ENCODE measurements at regions not wholly inside any gene's neighbourhood (a gene's known extent, or its start where the extent isn't known, plus 50 kb on each side); places are given as distances from the start of the nearest gene placed in this dataset.
"Not testable (repeated sequence)": the region's sequence is repeated elsewhere in the genome, so short reads cannot be mapped to it uniquely, and the experiment has no call there.

DNA sequence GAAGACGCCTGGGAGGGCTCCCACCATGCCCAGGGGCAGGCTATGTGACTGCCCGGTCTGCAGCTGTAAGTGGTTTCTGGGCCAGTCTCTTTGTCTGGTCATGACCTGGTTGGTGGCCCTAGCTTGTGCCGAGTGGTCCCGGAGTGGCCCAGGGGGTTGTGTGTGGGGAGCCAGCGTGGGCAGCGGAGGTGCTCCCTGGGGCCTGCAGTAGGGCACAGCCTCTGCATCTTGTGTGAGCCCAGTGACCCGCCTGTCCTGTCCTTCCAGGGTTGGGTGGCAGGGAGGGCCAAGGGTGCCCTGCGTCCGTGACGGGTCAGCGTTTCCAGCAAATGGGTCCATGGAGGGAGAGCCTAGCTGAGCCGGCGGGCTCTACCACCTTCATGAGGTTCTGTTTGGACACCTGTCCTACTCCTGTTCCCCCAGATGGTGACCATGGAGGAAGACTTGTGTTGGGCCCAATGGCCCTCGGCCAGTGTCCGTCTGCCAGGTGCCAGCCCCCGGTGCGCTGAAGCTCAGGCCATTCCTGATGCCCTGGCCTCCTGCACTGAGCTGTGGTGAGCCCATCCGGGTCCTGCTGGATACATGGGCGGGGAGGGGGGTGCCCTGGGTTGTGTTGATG is 215.4 kb downstream of the SNRPN start:
- DNase-seq (ENCODE audit: low spot score): no peak

DNA sequence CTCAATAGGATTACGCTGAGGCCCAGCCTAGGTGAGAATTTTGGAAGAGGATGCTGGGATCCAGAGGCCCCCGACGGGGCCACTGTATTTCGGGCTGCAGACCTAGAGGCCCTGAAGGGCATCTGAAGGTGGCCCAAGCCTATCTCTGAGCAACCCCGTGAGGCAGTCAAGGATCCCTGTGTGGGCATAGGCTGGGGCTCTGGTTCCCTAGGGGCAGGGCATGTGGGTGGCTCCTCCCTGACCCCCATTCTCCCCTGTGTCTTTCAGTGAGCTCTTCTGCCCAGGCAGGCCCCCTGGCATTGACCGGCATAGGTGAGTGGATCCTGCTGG is 216.0 kb downstream of the SNRPN start:
- DNase-seq (ENCODE audit: low spot score): no peak

DNA sequence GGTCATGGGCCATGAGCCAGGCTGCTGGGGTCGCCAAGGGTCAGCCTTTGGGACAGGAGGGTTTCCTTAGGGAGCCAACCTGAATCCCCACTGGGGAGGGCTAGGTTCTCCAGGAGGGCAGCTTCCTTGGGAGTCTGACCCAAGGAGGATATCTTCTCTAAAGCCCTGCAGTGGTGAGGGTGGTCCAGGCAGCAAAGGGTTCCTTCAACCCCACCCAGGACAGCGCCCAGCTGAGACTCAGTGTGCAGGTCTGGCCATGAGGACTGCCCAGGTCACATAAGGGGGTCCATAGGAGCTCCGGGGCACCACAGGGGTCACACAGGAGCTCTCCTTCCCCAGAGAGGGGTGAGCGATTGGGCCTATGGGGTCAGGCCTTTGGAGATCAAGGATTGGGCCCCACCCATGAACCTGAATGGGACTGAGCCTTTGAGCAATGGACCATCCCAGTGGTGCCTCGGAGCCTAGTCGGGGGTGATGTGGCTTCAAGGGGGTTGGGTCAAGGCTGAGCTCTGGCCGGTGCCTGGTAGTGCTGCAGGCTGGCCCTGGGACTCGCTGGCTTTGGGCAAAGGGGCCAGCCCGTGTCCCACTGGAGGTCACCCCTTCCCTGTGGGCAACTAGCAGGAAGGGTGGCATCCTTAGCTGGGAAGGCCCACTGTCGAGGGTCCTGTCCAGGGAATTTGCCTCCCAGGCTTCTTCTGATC is 216.5 kb downstream of the SNRPN start:
- DNase-seq (ENCODE audit: low spot score): no peak

DNA sequence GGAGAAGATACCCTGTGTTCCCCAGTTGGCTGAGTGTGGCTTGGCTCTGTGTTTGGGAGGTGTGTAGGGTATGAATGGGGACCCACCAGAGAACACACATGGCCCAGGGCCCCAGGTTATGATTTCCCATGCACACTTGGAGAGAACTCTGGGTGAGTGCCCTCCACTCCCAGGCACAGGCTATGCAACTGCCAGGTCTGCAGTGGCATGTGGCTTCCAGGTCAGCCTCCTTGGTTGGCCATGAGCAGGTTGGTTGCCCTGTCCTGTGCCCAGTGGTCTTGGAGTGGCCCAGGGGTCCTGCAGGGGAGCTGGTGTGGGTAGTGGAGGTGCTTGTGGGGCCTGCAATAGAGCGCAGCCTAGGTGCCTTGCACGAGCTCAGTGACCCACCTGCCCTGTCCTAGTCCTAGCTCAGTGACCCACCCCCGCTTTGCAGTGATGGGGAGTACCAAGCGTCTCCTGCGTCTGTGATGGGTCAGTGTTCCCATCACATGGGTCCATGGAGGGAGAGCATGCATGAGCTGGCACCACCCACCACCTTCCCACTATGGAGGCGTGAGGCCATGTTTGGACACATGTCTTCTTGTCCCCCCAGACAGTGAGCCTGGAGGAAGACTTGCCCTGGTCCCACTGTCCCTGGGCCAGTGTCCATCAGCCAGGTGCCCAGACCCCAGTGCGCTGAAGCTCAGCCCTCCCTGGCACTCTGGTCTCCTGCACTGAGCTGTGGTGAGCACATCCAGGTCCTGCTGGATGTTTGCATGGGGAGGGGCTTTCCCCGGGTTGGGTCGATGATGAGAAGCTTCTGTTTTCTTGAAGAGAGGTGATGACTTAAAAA is 217.3 kb downstream of the SNRPN start:
- no peak for DNase-seq (ENCODE audit: low spot score)

DNA sequence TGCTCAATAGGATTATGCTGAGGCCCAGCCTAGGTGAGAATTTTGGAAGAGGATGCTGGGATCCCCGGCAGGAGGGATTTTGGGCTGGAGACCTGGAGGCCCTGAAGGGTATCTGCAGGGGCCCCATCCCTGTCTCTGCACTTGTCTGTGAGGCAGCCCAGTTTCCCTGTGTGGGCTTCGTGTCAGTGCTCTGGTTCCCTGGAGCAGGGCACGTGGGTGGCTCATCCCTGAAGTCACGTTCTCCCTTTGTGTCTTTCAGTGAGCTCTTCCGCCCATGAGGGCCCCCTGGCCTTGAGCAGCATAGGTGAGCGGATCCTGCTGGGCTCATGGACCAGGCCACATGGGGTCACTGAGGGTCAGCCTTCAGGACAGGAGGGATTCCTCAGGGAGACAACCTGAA is 217.9 kb downstream of the SNRPN start:
- no peak for DNase-seq (ENCODE audit: low spot score)

DNA sequence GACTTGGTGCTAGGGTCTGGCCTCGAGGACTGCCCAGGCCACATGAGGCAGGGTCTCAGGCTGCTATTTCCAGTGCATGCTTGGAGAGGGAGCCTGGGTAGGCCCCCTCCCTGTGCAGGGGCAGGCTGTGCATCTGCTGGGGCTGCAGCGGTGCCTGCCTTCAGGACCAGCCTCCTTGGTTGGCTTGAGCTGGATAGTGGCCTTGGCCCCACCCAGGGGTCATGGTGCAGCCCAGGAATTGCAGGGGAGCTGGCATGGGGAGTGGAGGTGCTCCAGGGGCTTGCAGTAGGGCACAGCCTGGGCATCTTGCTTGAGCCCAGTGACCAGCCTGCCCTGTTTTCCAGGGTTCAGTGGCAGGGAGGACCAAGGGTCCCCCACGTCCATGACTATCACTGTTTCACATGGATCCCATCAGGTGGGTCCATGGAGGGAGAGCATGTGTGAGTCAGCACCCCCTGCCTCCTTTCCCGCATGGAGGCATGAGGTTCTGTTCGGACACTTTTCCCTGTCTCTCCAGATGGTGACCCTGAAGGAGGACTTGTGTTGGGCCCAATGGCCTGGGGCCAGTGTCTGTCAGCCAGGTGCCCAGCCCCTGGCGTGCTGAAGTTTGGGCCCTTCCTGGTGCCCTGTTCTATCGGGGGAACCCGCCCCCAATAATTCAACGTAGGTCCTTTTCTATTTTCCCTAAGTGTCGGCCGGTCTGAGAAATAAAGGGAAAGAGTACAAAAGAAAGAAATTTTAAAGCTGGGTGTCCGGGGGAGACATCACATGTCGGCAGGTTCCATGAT is 218.6 kb downstream of the SNRPN start:
- DNase-seq (ENCODE audit: low spot score): no peak

DNA sequence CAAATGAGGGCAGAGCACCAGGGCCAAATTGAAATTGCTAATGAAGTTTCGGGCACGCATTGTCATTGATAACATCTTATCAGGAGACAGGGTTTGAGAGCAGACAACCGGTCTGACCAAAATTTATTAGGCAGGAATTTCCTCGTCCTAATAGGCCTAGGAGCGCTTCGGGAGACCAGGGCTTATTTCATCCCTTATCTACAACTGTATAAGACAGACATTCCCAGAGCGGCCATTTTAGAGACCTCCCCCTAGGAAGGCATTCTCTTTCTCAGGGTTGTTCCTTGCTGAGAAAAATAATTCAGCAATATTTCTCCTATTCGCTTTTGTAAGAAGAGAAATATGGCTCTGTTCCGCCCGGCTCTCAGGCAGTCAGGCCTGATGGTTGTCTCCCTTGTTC is 219.4 kb downstream of the SNRPN start:
- not testable (repeated sequence) for DNase-seq (ENCODE audit: low spot score)

DNA sequence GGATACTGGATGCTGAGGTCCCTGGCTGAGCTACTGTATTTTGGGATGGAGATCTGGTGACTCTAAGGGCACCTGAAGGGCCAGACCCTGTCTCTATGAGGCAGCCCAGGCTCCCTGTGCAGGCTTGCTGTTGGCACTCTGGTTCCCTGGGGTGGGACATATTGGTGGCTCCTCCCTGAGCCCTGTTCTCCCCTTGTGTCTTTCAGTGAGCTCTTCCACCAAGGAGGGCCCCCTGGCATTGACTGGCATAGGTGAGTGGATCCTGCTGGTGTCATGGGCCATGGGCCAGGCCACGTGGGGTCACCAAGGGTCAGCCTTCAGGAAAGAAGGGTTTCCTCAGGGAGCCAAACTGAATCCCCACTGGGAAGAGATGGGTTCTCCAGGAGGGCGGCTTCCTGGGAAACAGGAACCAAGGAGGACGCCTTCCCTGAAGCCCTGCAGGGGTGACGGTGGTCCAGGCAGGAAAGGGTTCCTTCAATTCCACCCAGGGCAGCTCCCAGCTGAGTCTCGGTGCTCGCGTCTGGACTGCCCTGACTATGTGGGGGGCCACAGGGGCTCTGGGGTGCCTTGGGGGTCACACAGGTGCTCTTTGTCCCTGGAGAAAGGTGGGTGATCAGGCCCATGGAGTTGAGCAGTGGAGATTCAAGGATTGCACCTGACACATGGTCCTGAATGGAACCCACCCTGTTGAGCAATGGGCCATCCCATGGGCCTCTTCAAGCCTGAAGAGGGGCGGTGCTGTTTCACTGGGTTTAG is 220.4 kb downstream of the SNRPN start:
- DNase-seq (ENCODE audit: low spot score): no peak

DNA sequence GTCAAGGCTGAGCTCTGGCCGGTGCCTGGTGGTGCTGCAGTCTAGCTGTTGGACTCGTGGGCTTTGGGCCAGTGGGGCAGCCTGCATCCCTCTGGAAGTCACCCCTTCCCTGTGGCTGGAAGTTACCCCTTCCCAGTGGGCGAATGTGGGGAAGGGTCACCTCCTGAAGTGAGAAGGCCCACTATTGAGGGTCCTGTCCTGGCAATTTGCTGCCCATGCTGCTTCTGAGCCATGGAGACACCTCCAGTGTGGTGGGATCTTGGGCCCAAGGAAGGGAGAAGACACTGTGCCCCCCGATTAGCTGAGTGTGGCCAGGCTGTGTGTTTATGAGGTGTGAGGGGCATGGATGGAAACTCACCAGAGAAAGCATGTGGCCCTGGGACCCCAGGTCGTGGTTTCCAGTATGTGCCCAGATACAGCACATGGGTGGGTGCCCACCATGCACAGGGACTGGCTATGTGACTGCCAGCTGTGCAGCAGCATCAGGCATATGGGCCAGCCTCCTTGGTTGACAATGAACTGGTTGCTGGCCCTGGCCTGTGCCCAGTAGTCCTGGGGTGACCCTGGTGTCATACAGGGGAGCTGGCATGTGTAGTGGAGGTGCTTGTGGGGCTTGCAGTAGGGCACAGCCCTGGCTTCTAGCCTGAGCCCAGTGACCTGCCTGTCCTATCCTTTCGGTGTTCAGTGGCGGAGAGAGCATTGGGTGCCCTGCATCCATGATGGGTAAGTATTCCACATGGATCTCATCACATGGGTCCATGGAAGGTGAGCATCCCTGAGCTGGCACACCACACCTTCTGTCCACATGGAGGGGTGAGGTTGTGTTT is 221.2 kb downstream of the SNRPN start:
- no peak for DNase-seq (ENCODE audit: low spot score)

DNA sequence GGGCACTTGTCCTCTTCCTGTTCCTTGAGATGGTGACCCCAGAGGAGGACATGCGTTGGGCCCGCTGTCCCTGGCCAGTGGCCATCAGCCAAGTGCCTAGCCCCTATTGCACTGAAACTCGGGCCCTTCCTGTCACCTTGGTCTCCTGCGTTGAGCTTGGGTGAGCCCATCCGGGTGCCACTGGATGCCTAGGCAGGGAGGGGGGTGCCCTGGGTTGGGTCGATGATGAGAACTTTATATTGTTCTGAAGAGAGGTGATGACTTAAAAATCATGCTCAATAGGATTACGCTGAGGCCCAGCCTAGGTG is 221.8 kb downstream of the SNRPN start:
- no peak for DNase-seq (ENCODE audit: low spot score)

DNA sequence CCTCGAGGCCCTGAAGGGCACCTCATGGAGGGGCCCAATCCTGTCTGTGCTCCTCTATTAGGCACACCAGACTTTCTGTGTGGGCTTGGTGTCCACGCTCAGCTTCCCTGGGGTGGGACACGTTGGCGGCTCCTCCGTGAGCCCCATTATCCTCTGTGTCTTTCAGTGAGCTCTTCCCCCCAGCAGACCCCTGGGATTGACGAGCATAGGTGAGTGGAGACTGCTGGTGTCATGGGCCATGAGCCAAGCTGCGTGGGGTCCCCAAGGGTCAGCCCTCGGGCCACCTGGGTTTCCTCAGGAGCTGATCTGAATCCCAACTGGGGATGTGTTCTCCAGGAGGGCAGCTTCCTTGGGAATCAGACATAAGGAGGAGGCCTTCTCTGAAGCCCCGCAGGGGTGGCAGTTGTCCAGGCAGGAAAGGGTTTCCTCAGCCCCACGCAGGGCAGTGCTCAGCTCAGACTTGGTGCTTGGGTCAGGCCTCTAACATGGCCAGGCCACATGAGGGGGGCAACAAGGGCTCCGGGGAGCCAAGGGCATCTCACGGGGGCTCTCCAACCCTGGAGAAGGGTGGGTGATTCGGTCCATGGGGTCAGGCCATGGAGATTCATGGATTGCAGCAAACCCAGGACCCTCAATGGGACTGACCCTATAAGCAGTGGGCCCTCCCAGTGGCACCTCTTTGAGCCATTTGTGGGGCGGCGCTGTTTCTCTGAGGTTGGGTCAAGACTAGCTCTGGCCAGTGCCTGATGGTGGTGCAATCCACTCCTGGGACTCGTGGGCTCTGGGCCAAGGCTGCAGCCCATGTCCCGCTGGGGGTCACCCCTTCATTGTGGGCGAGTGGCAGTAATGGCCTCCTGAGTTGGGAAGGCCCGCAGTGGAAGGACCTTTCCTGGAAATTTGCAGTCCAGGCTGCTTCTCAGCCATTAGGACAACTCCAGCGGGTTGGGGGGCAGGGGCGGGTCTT is 222.5 kb downstream of the SNRPN start:
- DNase-seq (ENCODE audit: low spot score): no peak

DNA sequence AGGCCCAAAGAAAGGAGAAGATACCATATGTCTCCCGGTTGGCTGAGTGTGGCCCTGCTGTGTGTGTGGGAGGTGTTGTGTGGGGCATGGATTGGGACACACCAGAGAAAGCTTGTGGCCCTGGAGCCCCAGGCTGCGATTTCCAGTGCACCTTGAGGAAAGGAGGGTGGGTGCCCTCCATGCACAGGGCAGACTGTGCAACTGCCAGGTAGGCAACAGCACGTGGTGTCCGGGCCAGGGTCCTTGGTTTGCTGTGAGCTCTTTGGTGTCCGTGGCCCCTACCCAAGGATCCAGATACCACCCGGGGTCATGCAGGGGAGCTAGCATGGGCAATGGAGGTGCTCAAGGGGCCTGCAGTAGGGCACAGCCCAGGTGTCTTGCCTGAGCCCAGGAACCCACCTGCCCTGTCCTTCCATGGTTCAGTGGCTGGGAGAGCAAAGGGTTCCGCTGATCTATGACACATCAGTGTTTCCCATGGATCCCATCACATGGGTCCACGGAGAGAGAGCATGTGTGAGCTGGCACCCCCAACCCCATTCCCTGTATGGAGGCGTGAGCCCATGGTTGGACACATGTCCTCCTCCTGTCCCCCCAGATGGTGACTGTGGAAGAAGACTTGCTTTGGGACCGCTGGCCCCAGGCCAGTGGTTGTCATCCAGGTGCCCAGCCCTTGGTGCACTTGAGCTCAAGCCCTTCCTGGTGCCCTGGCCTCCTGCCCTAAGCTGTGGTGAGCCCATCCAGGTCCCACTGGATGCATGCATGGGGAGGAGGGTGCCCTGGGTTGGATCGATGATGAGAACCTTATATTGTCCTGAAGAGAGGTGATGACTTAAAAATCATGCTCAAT is 223.4 kb downstream of the SNRPN start:
- DNase-seq (ENCODE audit: low spot score): no peak

DNA sequence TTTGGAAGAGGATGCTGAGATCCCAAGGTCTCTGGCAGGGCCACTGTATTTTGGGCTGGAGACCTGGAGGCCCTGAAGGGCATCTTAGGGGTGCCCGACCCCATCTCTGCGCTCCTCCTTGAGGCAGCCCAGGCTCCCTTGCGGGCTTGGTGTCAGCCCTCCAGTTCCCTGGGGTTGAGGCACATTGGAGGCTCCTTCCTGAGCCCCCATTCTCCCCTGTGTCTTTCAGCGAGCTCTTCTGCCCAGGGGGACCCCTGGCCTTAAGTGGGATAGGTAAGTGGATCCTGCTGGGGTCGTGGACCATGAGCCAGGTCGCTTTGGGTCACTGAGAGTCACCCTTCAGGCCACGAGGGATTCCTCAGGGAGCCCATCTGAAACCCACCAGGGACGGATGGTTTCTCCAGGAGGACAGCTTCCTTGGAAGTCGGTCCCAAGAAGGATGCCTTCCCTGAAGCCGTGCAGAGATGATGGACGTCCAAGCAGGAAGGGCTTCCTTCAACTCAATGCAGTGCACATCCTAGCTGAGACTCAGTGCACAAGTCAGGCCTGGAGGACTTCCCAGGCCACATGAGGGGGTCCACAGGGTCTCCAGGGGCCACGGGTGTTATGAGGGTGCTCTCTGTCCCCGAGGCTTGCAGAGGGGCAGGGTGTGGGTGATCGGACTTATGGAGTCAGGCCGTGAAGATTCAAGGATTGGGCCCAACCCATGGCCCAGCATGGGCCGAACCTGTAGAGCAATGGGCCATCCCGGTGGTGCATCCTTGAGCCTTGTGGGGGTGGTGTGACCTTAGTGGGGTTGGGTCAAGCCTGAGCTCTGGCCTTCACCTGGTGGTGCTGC is 224.3 kb downstream of the SNRPN start:
- no peak for DNase-seq (ENCODE audit: low spot score)

DNA sequence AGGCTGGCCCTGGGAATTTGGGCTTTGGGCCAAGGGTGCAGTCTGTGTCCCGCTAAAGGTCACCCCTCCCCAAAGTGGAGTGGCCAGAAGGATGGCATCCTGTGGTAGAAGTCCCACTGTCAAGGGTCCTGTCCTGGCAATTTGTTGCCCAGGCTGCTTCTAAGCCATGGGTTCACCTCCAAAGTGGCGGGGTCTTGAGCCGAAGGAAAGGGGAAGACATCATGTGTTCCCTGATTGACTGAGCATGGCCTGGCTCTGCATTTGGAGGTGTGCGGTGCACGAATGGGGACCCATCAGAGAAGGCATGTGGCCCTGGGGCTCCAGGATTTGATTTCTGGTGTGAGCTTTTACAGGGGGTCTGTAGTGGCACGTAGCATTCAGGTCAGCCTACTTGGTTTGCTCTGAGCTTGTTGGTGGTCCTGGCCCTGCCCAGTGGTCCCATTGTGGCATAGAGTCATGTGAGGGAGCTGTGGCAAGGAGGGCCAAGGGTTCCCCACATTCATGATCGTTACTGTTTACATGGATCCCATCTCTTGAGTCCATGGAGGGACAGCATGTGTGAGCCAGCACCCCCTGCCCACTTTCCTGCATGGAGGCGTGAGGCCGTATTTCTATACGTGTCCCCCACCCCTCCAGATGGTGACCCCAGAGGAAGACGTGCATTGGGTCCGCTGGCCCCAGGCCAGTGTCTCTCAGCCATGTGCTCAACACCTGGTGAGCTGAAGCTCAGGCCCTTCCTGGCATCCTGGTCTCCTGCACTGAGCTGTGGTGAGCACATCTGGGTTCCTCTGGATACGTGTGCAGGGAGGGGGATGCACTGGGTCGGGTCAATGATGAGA is 225.1 kb downstream of the SNRPN start:
- DNase-seq (ENCODE audit: low spot score): no peak

DNA sequence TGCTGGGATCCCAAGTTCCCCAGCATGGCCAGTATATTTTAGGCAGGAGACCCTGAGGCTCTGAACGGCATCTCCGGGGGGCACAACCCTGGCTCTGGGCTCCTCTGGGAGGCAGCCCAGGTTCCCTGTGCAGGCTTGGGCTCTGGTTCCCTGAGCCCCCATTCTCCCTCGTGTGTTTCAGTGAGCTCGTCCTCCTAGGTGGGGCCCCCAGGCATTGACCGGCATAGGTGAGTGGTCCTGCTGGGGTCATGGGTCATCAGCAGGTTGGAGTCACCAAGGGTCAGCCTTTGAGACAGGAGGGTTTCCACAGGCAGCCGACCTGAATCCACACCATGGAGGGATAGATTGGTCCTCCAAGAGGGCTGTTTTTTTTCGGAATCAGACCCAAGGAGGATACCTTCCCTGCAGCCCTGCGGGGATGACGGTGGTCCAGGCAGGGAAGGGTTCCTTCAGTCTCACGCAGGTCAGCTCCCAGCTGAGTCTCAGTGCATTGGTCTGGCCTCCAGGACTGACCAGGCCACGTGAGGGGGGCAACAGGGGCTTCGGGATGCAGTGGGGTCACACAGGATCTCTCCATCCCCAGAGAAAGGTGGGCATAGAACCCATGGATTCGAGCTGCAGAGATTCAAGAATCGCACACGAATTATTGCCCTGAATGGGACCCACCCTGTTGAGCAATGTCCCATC is 226.0 kb downstream of the SNRPN start:
- DNase-seq (ENCODE audit: low spot score): no peak

DNA sequence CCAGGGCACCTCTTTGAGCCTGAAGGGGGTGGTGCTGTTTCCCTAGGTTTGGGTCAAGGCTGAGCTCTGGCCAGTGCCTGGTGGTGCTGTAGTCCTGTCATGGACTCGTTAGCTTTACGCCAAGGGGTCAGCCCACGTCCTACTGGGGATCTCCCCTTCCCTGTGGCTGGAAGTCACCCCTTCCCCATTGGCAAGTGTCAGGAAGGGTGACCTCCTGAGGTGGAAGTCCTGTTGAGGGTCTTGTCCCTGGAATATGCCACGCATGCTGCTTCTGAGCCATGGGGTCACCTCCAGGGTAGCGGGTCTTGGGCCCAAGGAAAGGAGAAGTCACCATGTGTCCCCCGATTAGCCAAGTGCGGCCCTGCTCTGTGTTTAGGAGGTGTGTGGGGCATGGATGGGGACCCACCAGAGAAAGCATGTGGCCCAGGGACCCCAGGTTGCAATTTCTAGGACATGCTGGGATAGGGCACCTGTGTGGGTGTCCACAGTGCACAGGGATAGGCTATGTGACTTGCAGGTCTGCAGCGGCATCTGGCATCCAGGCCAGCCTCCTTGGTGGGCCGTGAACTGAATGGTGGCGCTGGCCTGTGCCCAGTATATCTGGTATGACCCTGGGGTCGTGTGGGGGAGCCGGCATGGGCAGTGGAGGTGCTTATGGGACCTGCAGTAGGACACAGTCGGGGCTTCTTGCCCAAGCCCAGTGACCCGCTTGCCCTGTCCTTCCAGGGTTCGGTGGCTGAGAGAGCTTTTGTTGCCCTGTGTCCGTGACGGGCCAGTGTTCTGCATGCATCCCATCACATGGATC is 226.7 kb downstream of the SNRPN start:
- DNase-seq (ENCODE audit: low spot score): no peak

All from NAMALWA (cell line).